ENCODE measurements at regions not wholly inside any gene's neighbourhood (a gene's known extent, or its start where the extent isn't known, plus 50 kb on each side); places are given as distances from the start of the nearest gene placed in this dataset.

DNA sequence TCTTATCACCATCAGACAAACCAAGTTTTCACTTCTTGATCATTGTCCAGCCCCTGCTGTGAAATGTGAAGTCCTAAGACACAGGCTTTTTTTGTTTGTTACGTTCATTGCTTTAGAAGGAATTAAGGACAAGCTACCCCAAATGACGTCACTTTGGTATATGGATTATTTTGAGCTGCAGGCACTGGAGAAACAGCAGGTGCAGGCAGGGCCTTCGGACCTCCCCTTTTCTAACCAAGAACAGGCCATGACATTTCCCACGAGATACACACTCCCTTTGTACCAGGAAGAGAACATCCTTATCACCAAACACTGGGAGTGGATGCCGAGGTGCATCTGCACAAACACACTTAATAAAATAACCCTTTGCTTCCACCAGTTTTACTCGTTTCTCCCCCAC, 418.0 kb upstream of the SULF2 start:
- Histone ChIP-seq H3K4me1 (ENCODE audit: control insufficient read depth in 1 of 2, insufficient read depth in 1 of 2, low read depth in 1 of 2, low read length in 1 of 2) (no peaks in the 10 kb centered on the region), H3K9me3 (no peaks in the 10 kb centered on the region), H3K27me3 (no peaks in the 10 kb centered on the region), H3K27ac (no peak overlapping the region), H3K4me3 (ENCODE audit: low read depth in 1 of 2, low read length in 1 of 2) (no peak overlapping the region), H3K36me3 (no peaks in the 10 kb centered on the region)
- no peak for TF ChIP-seq CTCF (IDR thresholded peaks at IDR 0.05)

DNA sequence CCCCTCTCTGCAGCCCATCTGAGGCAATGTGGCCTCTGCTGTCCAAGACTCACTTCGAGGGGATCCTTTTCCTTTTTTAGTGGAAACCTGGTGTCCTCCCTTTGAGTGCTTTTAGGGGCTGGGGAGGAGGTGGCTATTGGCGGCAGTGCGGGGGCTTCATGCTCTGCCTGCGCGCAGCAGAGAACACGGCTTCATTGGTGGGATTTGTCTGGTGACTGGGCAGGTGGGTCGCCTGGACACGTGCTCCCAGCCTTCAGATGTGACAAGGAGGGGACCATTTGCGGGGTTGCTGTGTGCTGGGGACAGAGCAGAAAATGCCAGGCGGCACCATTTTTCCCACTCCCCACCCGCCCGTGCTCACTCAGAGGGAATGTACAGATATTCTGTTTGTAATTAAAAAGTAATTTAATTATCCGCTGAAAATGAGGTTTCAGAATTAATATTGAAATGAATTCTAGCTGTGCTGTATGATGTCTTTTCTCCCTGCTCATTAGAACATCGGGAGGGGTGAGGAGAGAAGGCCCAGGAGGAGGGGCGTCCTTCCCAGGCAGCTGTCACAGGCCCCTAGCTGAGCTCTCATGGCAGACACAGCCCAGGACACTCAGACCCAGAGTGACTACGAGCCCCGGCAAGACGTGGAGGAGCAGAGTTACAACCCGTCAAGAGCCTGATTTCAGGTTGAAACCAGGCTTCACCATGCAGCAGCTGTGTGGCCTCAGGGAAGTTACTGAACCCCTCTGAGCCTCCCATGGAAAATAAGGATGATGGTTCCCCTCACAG, 417.2 kb upstream of the SULF2 start:
- no peak overlapping the region for H3K4me3 ChIP-seq (ENCODE audit: low read depth in 1 of 2, low read length in 1 of 2)
- H3K9me3 ChIP-seq, result no peaks in the 10 kb centered on the region
- no peaks in the 10 kb centered on the region for H3K36me3 ChIP-seq
- H3K27me3 ChIP-seq, result no peaks in the 10 kb centered on the region
- no peak for TF ChIP-seq CTCF (IDR thresholded peaks at IDR 0.05)
- H3K27ac ChIP-seq, result no peak overlapping the region
- no peaks in the 10 kb centered on the region for H3K4me1 ChIP-seq (ENCODE audit: control insufficient read depth in 1 of 2, insufficient read depth in 1 of 2, low read depth in 1 of 2, low read length in 1 of 2)

DNA sequence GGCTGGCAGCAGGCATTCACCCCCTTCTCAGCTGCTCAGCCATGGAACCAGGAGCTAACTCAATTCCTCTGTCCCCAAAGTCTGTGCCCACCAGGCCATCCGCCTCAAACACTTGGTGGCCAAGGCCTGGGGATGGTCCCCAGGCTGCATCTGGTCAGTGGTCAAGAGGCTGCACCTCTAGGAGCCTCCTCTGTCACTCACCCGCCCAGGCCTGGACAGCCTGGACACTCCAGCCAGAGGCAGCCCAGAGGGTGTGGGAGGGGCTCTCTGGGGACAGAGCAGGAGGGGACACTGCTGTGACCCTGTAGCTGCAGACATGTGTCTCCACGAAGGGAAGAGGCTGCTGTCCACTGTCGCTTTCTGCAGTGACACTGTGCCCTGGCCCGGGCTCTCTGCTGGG, 416.6 kb upstream of the SULF2 start:
- no peak overlapping the region for H3K27ac ChIP-seq
- H3K4me1 ChIP-seq (ENCODE audit: control insufficient read depth in 1 of 2, insufficient read depth in 1 of 2, low read depth in 1 of 2, low read length in 1 of 2), result no peaks in the 10 kb centered on the region
- H3K4me3 ChIP-seq (ENCODE audit: low read depth in 1 of 2, low read length in 1 of 2), result no peak overlapping the region
- no peaks in the 10 kb centered on the region for H3K9me3 ChIP-seq
- H3K36me3 ChIP-seq, result no peaks in the 10 kb centered on the region
- no peak for TF ChIP-seq CTCF (IDR thresholded peaks at IDR 0.05)
- H3K27me3 ChIP-seq, result no peaks in the 10 kb centered on the region

- no peak for TF ChIP-seq CTCF (IDR thresholded peaks at IDR 0.05)
- H3K36me3 ChIP-seq, result no peaks in the 10 kb centered on the region
- no peaks in the 10 kb centered on the region for H3K27me3 ChIP-seq
- no peaks in the 10 kb centered on the region for H3K4me1 ChIP-seq (ENCODE audit: control insufficient read depth in 1 of 2, insufficient read depth in 1 of 2, low read depth in 1 of 2, low read length in 1 of 2)
- no peak overlapping the region for H3K4me3 ChIP-seq (ENCODE audit: low read depth in 1 of 2, low read length in 1 of 2)
- H3K9me3 ChIP-seq, result no peaks in the 10 kb centered on the region
- H3K27ac ChIP-seq, result no peak overlapping the region
These were observed 415.9 kb upstream of the SULF2 start for GRCh38 chr20:48201188-48201587.

- Histone ChIP-seq H3K4me1 (ENCODE audit: control insufficient read depth in 1 of 2, insufficient read depth in 1 of 2, low read depth in 1 of 2, low read length in 1 of 2) (no peaks in the 10 kb centered on the region), H3K4me3 (ENCODE audit: low read depth in 1 of 2, low read length in 1 of 2) (no peak overlapping the region), H3K27me3 (no peaks in the 10 kb centered on the region), H3K36me3 (no peaks in the 10 kb centered on the region), H3K9me3 (no peaks in the 10 kb centered on the region), H3K27ac (no peak overlapping the region)
- TF ChIP-seq CTCF (IDR thresholded peaks at IDR 0.05), result no peak
These were observed 413.7 kb upstream of the SULF2 start for GRCh38 chr20:48198929-48199451.
